ENCODE measurements at regions not wholly inside any gene's neighbourhood (a gene's known extent, or its start where the extent isn't known, plus 50 kb on each side); places are given as distances from the start of the nearest gene placed in this dataset.

- Histone ChIP-seq H3K9me3 (no peaks in the 10 kb centered on the region), H3K27me3 (no peaks in the 10 kb centered on the region), H3K4me1 (no peaks in the 10 kb centered on the region), H3K27ac (no peak overlapping the region), H3K4me3 (no peak overlapping the region), H3K36me3 (no peaks in the 10 kb centered on the region)
- DNase-seq (ENCODE audit: low spot score in 2 of 2) = no peak
- TF ChIP-seq POLR2A (IDR thresholded peaks at IDR 0.05) (no peak), POLR2AphosphoS5 (IDR thresholded peaks at IDR 0.05) (no peak), CTCF (IDR thresholded peaks at IDR 0.05) (no peak)
- intact Hi-C loops (cut with DNase I; ENCODE audit: low total_unique reads) = no loop called here
Measured at GRCh38 chr4:163591614-163592020, 97.1 kb downstream of the TMA16 start.

- no peak for DNase-seq (ENCODE audit: low spot score in 2 of 2)
- H3K9me3 ChIP-seq = no peaks in the 10 kb centered on the region
- H3K4me1 ChIP-seq = no peaks in the 10 kb centered on the region
- H3K27me3 ChIP-seq = no peaks in the 10 kb centered on the region
- no peak overlapping the region for H3K27ac ChIP-seq
- TF ChIP-seq CTCF (IDR thresholded peaks at IDR 0.05) = no peak
- no peak for TF ChIP-seq POLR2AphosphoS5 (IDR thresholded peaks at IDR 0.05)
- no peak for TF ChIP-seq POLR2A (IDR thresholded peaks at IDR 0.05)
- H3K4me3 ChIP-seq = no peak overlapping the region
- intact Hi-C loops (cut with DNase I; ENCODE audit: low total_unique reads) = no loop called here
- no peaks in the 10 kb centered on the region for H3K36me3 ChIP-seq
Measured at GRCh38 chr4:163592212-163592611, 97.7 kb downstream of the TMA16 start.

- intact Hi-C loops (cut with DNase I; ENCODE audit: low total_unique reads) = no loop called here
- Histone ChIP-seq H3K4me1 (no peaks in the 10 kb centered on the region), H3K36me3 (no peaks in the 10 kb centered on the region), H3K9me3 (no peaks in the 10 kb centered on the region), H3K4me3 (no peak overlapping the region), H3K27me3 (no peaks in the 10 kb centered on the region), H3K27ac (no peak overlapping the region)
- DNase-seq (ENCODE audit: low spot score in 2 of 2) = no peak
- no peak for TF ChIP-seq CTCF (IDR thresholded peaks at IDR 0.05)
- no peak for TF ChIP-seq POLR2A (IDR thresholded peaks at IDR 0.05)
- no peak for TF ChIP-seq POLR2AphosphoS5 (IDR thresholded peaks at IDR 0.05)
Measured at GRCh38 chr4:163595580-163595979, 101.1 kb downstream of the TMA16 start.

- Histone ChIP-seq H3K27ac (no peak overlapping the region), H3K9me3 (no peaks in the 10 kb centered on the region), H3K27me3 (no peaks in the 10 kb centered on the region), H3K4me1 (no peaks in the 10 kb centered on the region), H3K4me3 (no peak overlapping the region), H3K36me3 (no peaks in the 10 kb centered on the region)
- no peak for DNase-seq (ENCODE audit: low spot score in 2 of 2)
- intact Hi-C loops (cut with DNase I; ENCODE audit: low total_unique reads) = no loop called here
- TF ChIP-seq CTCF (IDR thresholded peaks at IDR 0.05) (no peak), POLR2AphosphoS5 (IDR thresholded peaks at IDR 0.05) (no peak), POLR2A (IDR thresholded peaks at IDR 0.05) (no peak)
Measured at GRCh38 chr4:163598028-163598427, 103.5 kb downstream of the TMA16 start.

- DNase-seq (ENCODE audit: low spot score in 2 of 2) = no peak
- Histone ChIP-seq H3K27me3 (no peaks in the 10 kb centered on the region), H3K27ac (no peak overlapping the region), H3K4me3 (no peak overlapping the region), H3K4me1 (no peaks in the 10 kb centered on the region), H3K36me3 (no peaks in the 10 kb centered on the region), H3K9me3 (no peaks in the 10 kb centered on the region)
- no peak for TF ChIP-seq CTCF (IDR thresholded peaks at IDR 0.05)
- no peak for TF ChIP-seq POLR2AphosphoS5 (IDR thresholded peaks at IDR 0.05)
- TF ChIP-seq POLR2A (IDR thresholded peaks at IDR 0.05) = no peak
- intact Hi-C loops (cut with DNase I; ENCODE audit: low total_unique reads) = no loop called here
Measured at GRCh38 chr4:163598489-163598888, 104.0 kb downstream of the TMA16 start.

Data from breast epithelium (tissue), 4 donors.